Fibroblast of lung (primary cell): ENCODE measurements at regions not wholly inside any gene's neighbourhood (a gene's known extent, or its start where the extent isn't known, plus 50 kb on each side); places are given as distances from the start of the nearest gene placed in this dataset.

Experiments used
- EZH2 ChIP-seq: IDR thresholded peaks from 2 replicates; pipeline ENCODE4 v1.5.1; 2012; ENCODE audit warnings: low read length, control low read depth, mild to moderate bottlenecking; ENCODE audit errors: missing control alignments
- TF ChIP-seq, protein P1 (sequence below), 2 donors: IDR thresholded peaks in 1 of 2; conservative IDR thresholded peaks in 1 of 2; 1 replicate in 1 of 2; 2 replicates in 1 of 2; pipeline ENCODE4 v1.5.1; 2011 to 2012; ENCODE audit warnings: low read length in 2 of 2, control low read depth in 1 of 2, inconsistent platforms in 1 of 2, low read depth in 1 of 2, mild to moderate bottlenecking in 1 of 2

DNA sequence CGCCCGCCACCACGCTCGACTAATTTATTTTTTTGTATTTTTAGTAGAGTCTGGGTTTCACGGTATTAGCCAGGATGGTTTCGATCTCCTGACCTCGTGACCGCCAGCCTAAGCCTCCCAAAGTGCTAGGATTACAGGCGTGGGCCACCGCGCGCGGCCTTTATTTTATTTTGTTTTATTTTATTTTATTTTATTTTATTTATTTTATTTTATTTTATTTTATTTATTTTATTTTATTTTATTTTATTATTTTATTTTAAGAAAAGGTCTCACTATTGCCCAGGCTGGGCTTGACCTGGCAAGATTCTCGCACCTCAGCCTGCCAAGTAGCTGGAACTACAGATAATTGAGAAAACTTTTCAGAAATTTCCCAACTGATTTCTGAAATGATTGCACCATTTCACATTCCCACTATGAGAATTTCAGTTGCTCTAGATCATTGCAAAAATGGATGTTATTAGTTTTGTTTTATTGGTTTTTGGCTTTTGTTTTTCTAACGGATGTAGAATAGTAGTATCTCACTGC lies 358.3 kb downstream of the SLC6A15 start:
- TF ChIP-seq, protein P1, sequence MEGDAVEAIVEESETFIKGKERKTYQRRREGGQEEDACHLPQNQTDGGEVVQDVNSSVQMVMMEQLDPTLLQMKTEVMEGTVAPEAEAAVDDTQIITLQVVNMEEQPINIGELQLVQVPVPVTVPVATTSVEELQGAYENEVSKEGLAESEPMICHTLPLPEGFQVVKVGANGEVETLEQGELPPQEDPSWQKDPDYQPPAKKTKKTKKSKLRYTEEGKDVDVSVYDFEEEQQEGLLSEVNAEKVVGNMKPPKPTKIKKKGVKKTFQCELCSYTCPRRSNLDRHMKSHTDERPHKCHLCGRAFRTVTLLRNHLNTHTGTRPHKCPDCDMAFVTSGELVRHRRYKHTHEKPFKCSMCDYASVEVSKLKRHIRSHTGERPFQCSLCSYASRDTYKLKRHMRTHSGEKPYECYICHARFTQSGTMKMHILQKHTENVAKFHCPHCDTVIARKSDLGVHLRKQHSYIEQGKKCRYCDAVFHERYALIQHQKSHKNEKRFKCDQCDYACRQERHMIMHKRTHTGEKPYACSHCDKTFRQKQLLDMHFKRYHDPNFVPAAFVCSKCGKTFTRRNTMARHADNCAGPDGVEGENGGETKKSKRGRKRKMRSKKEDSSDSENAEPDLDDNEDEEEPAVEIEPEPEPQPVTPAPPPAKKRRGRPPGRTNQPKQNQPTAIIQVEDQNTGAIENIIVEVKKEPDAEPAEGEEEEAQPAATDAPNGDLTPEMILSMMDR (conservative IDR thresholded peaks at IDR 0.05 in 1 of 2, IDR thresholded peaks at IDR 0.05 in 1 of 2; ENCODE audit: low read depth in 1 of 2, low read length in 2 of 2): no peak
- TF ChIP-seq EZH2: no peak
